ENCODE measurements at regions not wholly inside any gene's neighbourhood (a gene's known extent, or its start where the extent isn't known, plus 50 kb on each side); places are given as distances from the start of the nearest gene placed in this dataset.

DNA sequence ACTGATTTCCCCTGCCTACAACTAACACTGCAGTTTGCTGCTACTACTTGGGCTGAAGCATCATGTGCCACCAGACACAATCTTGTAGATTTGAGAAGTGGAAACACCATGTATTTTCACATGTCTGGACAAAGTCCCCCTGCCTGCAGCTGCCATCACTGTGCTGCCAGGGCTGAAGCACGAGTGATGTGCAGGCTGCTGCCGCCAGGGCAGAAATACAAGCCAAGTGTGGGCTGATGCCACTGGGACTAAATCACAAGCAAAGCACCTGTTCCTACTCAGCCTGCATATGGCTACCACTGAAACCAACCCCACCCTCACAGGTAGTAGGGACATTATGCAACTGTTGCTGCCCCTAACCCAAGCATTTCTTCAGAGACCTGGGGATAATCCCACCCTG, 179.5 kb upstream of the SLC35G4 start:
- no peak for TF ChIP-seq POLR2A (IDR thresholded peaks at IDR 0.05)
- TF ChIP-seq CTCF (IDR thresholded peaks at IDR 0.05 in 8 of 11, conservative IDR thresholded peaks at IDR 0.05 in 3 of 11) = no peak
- TF ChIP-seq POLR2AphosphoS5 (IDR thresholded peaks at IDR 0.05) = no peak
- WGBS, 5 donors = 80 to 94% (median 93%) methylated on average over 2 of the region's 2 CpGs
- Histone ChIP-seq H3K4me1 (no peaks in the 10 kb centered on the region), H3K27ac (no peak overlapping the region), H3K27me3 (replicated peaks in 1 of 7) (peaks cover 0 to 6% (median 0%) of the 10 kb centered on the region in 7 donors), H3K4me3 (no peak overlapping the region), H3K36me3 (no peaks in the 10 kb centered on the region), H3K9me3 (peaks cover 0 to 11% (median 0%) of the 10 kb centered on the region in 8 donors)
- intact Hi-C loops (cut with DNase I; ENCODE audit: low total_unique reads) = no loop called here
- no peak for DNase-seq

GRCh38 chr18:11425211-11425610, 184.2 kb upstream of the SLC35G4 start:
- no peak overlapping the region for H3K27ac ChIP-seq
- WGBS, 5 donors = 79 to 91% (median 88%) methylated on average over 7 of the region's 7 CpGs
- TF ChIP-seq CTCF (IDR thresholded peaks at IDR 0.05 in 8 of 11, conservative IDR thresholded peaks at IDR 0.05 in 3 of 11) (no peak), POLR2AphosphoS5 (IDR thresholded peaks at IDR 0.05) (no peak), POLR2A (IDR thresholded peaks at IDR 0.05) (no peak)
- peaks cover 0 to 5% (median 0%) of the 10 kb centered on the region in 8 donors for H3K9me3 ChIP-seq
- H3K4me1 ChIP-seq = no peaks in the 10 kb centered on the region
- no peak for DNase-seq
- H3K27me3 ChIP-seq (replicated peaks in 1 of 7) = no peaks in the 10 kb centered on the region
- intact Hi-C loops (cut with DNase I; ENCODE audit: low total_unique reads) = no loop called here
- no peak overlapping the region for H3K4me3 ChIP-seq
- H3K36me3 ChIP-seq = no peaks in the 10 kb centered on the region

GRCh38 chr18:11419338-11419737, 190.1 kb upstream of the SLC35G4 start:
- Histone ChIP-seq H3K27me3 (replicated peaks in 1 of 7) (no peaks in the 10 kb centered on the region), H3K4me1 (no peaks in the 10 kb centered on the region), H3K27ac (no peak overlapping the region), H3K4me3 (no peak overlapping the region), H3K36me3 (no peaks in the 10 kb centered on the region), H3K9me3 (peaks cover 0 to 5% (median 0%) of the 10 kb centered on the region in 8 donors)
- intact Hi-C loops (cut with DNase I; ENCODE audit: low total_unique reads) = no loop called here
- DNase-seq = no peak
- 4 to 8% (median 7%) methylated on average over 1 of the region's 1 CpG for WGBS, 5 donors
- no peak for TF ChIP-seq CTCF (IDR thresholded peaks at IDR 0.05 in 8 of 11, conservative IDR thresholded peaks at IDR 0.05 in 3 of 11)
- no peak for TF ChIP-seq POLR2AphosphoS5 (IDR thresholded peaks at IDR 0.05)
- no peak for TF ChIP-seq POLR2A (IDR thresholded peaks at IDR 0.05)

DNA sequence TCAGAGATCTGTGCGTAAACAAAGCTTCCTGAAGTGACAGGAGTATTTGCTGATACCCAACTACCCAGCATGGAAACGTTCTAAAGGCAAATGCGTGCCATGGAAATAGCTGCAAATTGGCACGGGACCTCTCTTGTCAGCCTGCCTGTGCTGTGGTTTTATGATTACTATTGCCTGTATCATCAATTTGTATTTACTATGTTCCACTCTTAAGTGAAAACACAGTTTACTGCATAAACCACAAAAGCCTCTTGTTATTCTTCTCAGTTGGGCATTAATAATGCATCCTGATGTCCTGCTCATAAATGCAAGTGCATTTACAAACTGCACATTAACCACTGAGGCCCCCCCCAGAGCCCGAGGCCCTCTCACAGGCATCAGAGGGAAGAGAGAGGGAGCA, 196.6 kb upstream of the SLC35G4 start:
- H3K27ac ChIP-seq = no peak overlapping the region
- no peaks in the 10 kb centered on the region for H3K36me3 ChIP-seq
- intact Hi-C loops (cut with DNase I; ENCODE audit: low total_unique reads) = no loop called here
- no peak for TF ChIP-seq POLR2A (IDR thresholded peaks at IDR 0.05)
- no peak for TF ChIP-seq POLR2AphosphoS5 (IDR thresholded peaks at IDR 0.05)
- TF ChIP-seq CTCF (IDR thresholded peaks at IDR 0.05 in 8 of 11, conservative IDR thresholded peaks at IDR 0.05 in 3 of 11) = no peak
- WGBS, 5 donors = 80 to 90% (median 84%) methylated on average over 5 of the region's 5 CpGs
- no peaks in the 10 kb centered on the region for H3K9me3 ChIP-seq
- no peaks in the 10 kb centered on the region for H3K4me1 ChIP-seq
- no peak overlapping the region for H3K4me3 ChIP-seq
- H3K27me3 ChIP-seq (replicated peaks in 1 of 7) = no peaks in the 10 kb centered on the region
- DNase-seq = no peak
